Duodenal mucosa (tissue), 2 donors: ENCODE measurements at regions not wholly inside any gene's neighbourhood (a gene's known extent, or its start where the extent isn't known, plus 50 kb on each side); places are given as distances from the start of the nearest gene placed in this dataset.

ENCODE experiments used
- H3K27ac ChIP-seq: one replicate; pipeline ENCODE4 v1.7.0; 2013; ENCODE audit warnings: low read depth, low read length
- H3K27me3 ChIP-seq, 2 donors: one replicate each; pipeline ENCODE4 v1.7.0; 2013; ENCODE audit warnings: low read length in 2 of 2, control low read depth in 1 of 2; ENCODE audit not compliant: insufficient read depth in 2 of 2, control insufficient read depth in 1 of 2
- H3K36me3 ChIP-seq, 2 donors: one replicate each; pipeline ENCODE4 v1.7.0; 2013; ENCODE audit warnings: low read length in 2 of 2, control low read depth in 1 of 2; ENCODE audit not compliant: insufficient read depth in 2 of 2, control insufficient read depth in 1 of 2
- H3K4me1 ChIP-seq, 2 donors: one replicate each; pipeline ENCODE4 v1.7.0; 2013; ENCODE audit warnings: low read length in 2 of 2, control low read depth in 1 of 2; ENCODE audit not compliant: insufficient read depth in 2 of 2, control insufficient read depth in 1 of 2
- H3K4me3 ChIP-seq, 2 donors: one replicate each; pipeline ENCODE4 v1.7.0; 2013; ENCODE audit warnings: low read length in 2 of 2, low read depth in 1 of 2
- H3K9ac ChIP-seq, 2 donors: one replicate each; pipeline ENCODE4 v1.7.0; 2013; ENCODE audit warnings: low read length in 2 of 2, low read depth in 1 of 2
- H3K9me3 ChIP-seq, 2 donors: one replicate each; pipeline ENCODE4 v1.7.0; 2013; ENCODE audit warnings: low read length in 2 of 2, control low read depth in 1 of 2; ENCODE audit not compliant: control insufficient read depth in 1 of 2

DNA sequence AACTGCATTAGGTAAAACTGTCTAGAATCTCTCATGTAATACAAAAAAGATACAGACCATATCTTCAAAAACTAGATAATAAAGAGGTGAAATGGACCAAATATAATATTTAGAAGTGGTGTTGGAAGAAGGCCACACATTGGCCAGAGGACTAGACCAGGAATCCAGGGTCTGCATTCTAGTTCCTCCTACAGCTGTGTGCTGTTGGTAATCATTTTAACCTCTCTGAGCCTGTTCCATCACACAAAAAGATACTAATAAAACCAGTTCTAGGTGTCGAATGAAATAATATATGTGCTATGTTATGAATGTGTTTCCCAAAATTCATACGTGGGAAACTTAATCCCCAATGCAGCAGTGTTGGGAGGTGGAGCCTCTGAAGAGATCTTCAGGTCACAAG, 111.6 kb upstream of the RREB1 start:
- H3K27me3 ChIP-seq, result no peaks in the 10 kb centered on the region
- no peaks in the 10 kb centered on the region for H3K36me3 ChIP-seq
- peaks cover 4 to 5% of the 10 kb centered on the region in 2 donors for H3K4me1 ChIP-seq
- H3K27ac ChIP-seq, result no peak overlapping the region
- H3K9ac ChIP-seq, result no peak overlapping the region
- H3K4me3 ChIP-seq, result no peak overlapping the region
- H3K9me3 ChIP-seq, result no peaks in the 10 kb centered on the region

DNA sequence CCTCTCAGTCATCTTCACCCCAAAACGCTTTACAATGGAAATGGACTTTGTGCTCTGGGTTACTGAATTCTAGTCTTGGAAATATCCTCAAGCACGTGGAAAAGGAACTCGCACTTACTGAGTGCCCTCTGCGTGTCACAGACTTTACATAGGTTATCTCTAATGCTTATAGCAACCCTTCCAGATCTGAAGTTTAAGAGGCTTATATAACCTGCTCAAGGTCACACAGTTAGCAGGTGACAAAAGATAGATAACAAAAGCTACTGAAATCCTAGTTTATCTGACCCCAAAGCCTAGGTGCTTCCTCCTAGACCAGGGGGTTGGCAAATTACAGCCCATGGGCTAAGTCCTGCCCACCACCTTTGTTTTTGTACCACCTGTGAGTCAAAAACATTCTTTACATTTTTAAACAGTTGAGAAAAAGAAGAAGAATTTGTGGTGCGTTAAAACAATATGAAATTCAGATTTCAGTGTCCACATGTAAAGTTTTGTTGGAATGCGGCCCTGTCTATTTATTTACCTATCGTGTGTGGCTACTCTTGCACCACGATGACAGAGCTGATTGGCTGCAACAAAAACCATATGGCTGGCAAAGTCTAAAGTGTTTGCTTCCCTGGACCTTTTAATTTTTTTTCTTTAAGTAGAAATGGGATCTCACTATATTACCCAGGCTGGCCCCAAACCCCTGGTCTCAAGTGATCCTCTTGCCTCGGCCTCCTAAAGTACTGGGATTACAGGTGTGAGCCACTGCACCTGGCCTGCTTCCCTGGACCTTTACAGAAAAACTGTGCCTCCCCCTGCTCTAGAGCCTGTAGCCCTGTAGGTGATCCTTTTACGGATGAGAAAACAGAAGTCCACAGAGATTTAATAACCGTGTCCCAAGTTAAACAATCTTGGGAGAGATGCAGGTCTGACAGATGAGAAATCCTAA, 110.2 kb upstream of the RREB1 start:
- Histone ChIP-seq H3K4me3 (no peak overlapping the region), H3K4me1 (peaks cover 4 to 5% of the 10 kb centered on the region in 2 donors), H3K27me3 (no peaks in the 10 kb centered on the region), H3K9me3 (no peaks in the 10 kb centered on the region), H3K36me3 (no peaks in the 10 kb centered on the region), H3K9ac (no peak overlapping the region), H3K27ac (no peak overlapping the region)

DNA sequence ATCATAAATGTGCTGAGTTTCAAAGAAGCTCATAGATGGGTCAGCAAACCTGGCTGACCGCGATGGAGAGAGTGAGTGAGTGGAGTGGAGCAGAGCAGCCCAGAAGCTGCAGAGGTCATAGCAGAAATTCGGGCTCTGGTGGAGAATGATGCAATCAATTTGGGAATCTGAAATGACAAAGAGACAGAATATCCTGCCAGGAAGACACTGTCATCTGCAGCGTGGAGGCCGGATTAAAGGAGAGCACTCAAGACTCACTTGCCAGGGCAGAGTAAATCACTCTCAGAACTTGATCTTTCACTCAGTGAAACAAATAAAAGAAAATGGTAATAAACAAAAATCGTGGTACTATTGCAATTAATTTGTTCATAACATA, 109.6 kb upstream of the RREB1 start:
- Histone ChIP-seq H3K4me1 (peaks cover 4 to 5% of the 10 kb centered on the region in 2 donors), H3K27me3 (no peaks in the 10 kb centered on the region), H3K9ac (no peak overlapping the region), H3K27ac (no peak overlapping the region), H3K36me3 (no peaks in the 10 kb centered on the region), H3K4me3 (no peak overlapping the region), H3K9me3 (no peaks in the 10 kb centered on the region)

- Histone ChIP-seq H3K4me1 (peaks cover 4 to 5% of the 10 kb centered on the region in 2 donors), H3K36me3 (no peaks in the 10 kb centered on the region), H3K27me3 (no peaks in the 10 kb centered on the region), H3K9me3 (no peaks in the 10 kb centered on the region), H3K27ac (no peak overlapping the region), H3K4me3 (no peak overlapping the region), H3K9ac (no peak overlapping the region)
Measured at GRCh38 chr6:7000825-7001777, 106.7 kb upstream of the RREB1 start.

DNA sequence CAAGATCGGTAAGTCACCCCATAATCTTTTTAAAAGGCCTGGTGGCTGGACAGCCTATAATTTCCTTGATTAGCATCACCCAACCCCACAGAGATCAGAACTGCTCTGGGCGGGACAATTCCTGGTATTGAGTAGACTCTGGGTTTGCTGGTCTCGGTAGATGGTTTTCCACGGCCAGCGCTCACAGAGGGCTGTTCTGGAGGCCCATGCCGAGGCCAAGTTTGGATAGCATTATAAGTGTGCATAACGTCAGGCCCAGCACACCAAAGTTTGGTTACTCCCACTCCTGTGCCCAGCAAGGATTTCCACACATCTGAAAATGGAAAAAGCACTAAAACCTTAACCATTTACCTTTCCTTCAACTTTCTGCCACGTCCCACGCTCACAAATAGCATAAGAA, 104.7 kb upstream of the RREB1 start:
- Histone ChIP-seq H3K27ac (no peak overlapping the region), H3K9ac (no peak overlapping the region), H3K4me3 (no peak overlapping the region), H3K9me3 (no peaks in the 10 kb centered on the region), H3K27me3 (no peaks in the 10 kb centered on the region), H3K36me3 (no peaks in the 10 kb centered on the region), H3K4me1 (no peaks in the 10 kb centered on the region)

DNA sequence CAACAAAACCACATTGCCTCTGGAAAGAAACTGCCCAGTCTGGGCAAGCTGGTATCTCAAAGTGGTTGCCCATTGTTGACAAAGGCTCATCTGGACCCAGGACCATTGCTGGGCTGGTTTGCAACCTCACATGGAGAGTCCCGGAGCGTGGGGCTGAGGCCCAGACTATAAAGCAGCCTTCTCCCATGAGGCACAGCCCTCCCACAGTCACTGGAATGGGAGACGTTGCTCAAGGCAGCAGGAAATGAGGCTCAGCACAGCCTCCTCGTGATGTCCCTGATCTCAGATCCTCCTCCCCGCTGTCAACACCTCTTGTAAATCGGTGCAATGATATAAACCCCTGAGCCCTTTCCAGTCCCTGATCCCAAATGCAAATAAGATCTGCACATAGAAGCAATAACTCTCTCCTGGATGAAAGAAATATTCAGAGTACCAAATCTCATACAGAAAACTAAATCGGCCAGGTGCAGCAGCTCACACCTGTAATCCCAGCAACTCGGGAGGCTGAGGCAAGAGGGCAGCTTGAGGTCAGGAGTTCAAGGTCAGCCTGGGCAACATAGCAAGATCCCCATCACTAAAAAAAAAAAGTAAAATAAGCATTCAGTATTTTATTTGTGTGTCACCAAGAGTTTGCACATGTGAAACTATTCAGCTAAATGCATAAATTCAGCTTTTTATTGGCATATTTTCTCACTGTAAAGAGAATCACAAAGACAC, 103.0 kb upstream of the RREB1 start:
- Histone ChIP-seq H3K27ac (no peak overlapping the region), H3K4me3 (no peak overlapping the region), H3K4me1 (no peaks in the 10 kb centered on the region), H3K9me3 (no peaks in the 10 kb centered on the region), H3K9ac (no peak overlapping the region), H3K27me3 (no peaks in the 10 kb centered on the region), H3K36me3 (no peaks in the 10 kb centered on the region)

DNA sequence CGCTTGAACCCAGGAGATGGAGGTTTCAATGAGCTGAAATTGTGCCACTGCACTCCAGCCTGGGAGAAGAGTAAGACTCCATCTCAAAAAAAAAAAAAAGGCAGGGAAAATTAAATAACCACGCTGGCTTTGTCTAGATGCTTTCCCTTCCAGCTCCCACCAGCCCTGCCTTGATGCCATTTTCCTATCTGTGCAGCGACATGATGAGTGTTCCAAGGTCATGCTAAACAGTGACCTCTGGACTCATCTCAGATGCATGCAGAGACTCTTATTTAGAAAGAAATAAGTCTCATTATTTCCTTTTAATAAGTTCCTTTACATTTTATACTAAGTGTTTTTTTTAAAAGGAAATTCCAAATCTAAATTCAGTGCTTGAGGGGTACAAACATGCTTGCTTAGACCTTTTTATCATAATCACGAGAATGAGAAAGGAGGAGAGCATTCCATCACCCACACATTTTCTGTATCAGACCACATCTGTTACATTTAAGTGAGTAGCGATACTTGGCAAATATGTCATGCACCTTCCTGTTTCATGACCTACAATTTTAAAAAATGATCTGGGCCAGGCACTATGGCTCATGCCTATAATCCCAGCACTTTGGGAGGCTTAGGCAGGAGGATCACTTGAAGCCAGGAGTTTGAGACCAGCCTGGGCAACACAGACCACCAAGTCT, 101.1 kb upstream of the RREB1 start:
- Histone ChIP-seq H3K27me3 (no peaks in the 10 kb centered on the region), H3K36me3 (no peaks in the 10 kb centered on the region), H3K9me3 (no peaks in the 10 kb centered on the region), H3K4me3 (no peak overlapping the region), H3K4me1 (no peaks in the 10 kb centered on the region), H3K9ac (no peak overlapping the region), H3K27ac (no peak overlapping the region)

GRCh38 chr6:7008451-7008988, 99.2 kb upstream of the RREB1 start:
- H3K4me3 ChIP-seq, result no peak overlapping the region
- no peak overlapping the region for H3K9ac ChIP-seq
- H3K9me3 ChIP-seq, result no peaks in the 10 kb centered on the region
- no peaks in the 10 kb centered on the region for H3K4me1 ChIP-seq
- no peaks in the 10 kb centered on the region for H3K36me3 ChIP-seq
- H3K27ac ChIP-seq, result no peak overlapping the region
- no peaks in the 10 kb centered on the region for H3K27me3 ChIP-seq

- Histone ChIP-seq H3K36me3 (no peaks in the 10 kb centered on the region), H3K4me3 (no peak overlapping the region), H3K27ac (no peak overlapping the region), H3K9ac (no peak overlapping the region), H3K4me1 (no peaks in the 10 kb centered on the region), H3K27me3 (no peaks in the 10 kb centered on the region), H3K9me3 (no peaks in the 10 kb centered on the region)
Measured at GRCh38 chr6:7016226-7016625, 91.5 kb upstream of the RREB1 start.
